H1 (cell line): ENCODE measurements at regions not wholly inside any gene's neighbourhood (a gene's known extent, or its start where the extent isn't known, plus 50 kb on each side); places are given as distances from the start of the nearest gene placed in this dataset.

Experiments
- CTCF ChIA-PET: fragments of 300-600 bp; sonication (Branson Sonifier 250); formaldehyde crosslinking; loops from one replicate; lab custom pipeline; 2021; ENCODE audit not compliant: partially characterized antibody; lab: Charles Lee
- POLR2A ChIA-PET: fragments of 300-600 bp; sonication (Branson Sonifier 250); formaldehyde crosslinking; loops from one replicate; lab custom pipeline; 2021; ENCODE audit warnings: inconsistent platforms; ENCODE audit not compliant: partially characterized antibody; lab: Charles Lee
- DNase-seq, 2 experiments: peaks; one replicate each; pipeline versions ENCODE4 v3.0.0 to v3.0.0-alpha.2; 2010 to 2022; ENCODE audit warnings: low spot score in 2 of 2, low read depth in 1 of 2, mixed read lengths in 1 of 2
- FAIRE-seq: peaks from 2 replicates; lab custom pipeline; 2011; peaks lifted over from hg19 to GRCh38; lab: Jason Lieb, UNC
- H2AFZ ChIP-seq: 2 replicates; pipeline ENCODE4 v1.8.1; 2012; ENCODE audit warnings: low read length, inconsistent platforms
- H2AK5ac ChIP-seq: 2 replicates; pipeline ENCODE4 v1.6.1; 2013; ENCODE audit warnings: low read depth, low read length
- H2BK120ac ChIP-seq: replicated peaks from 2 replicates; pipeline ENCODE3; 2013; ENCODE audit warnings: low read depth, low read length, inconsistent platforms
- H2BK12ac ChIP-seq: 2 replicates; pipeline ENCODE4 v1.6.1; 2013; ENCODE audit warnings: low read depth, low read length
- H2BK15ac ChIP-seq: 2 replicates; pipeline ENCODE4 v1.6.1; 2013; ENCODE audit warnings: low read length
- H2BK20ac ChIP-seq: 2 replicates; pipeline ENCODE4 v1.6.1; 2013; ENCODE audit warnings: low read length
- H2BK5ac ChIP-seq: 2 replicates; pipeline ENCODE4 v1.6.1; 2013; ENCODE audit warnings: low read depth, low read length
- H3K14ac ChIP-seq: 2 replicates; pipeline ENCODE4 v1.6.1; 2013; ENCODE audit warnings: inconsistent platforms; ENCODE audit not compliant: insufficient read length
- H3K18ac ChIP-seq: 2 replicates; pipeline ENCODE4 v1.6.1; 2013; ENCODE audit warnings: low read length; ENCODE audit errors: extremely low read depth
- H3K23ac ChIP-seq: 2 replicates; pipeline ENCODE4 v1.6.1; 2013; ENCODE audit warnings: inconsistent platforms; ENCODE audit not compliant: insufficient read length
- H3K23me2 ChIP-seq: 2 replicates; pipeline ENCODE4 v1.6.1; 2013; ENCODE audit warnings: low read depth, low read length
- H3K27ac ChIP-seq: 2 replicates; pipeline ENCODE4 v1.6.1; 2011; ENCODE audit warnings: low read depth, low read length, inconsistent platforms
- H3K27me3 ChIP-seq, 4 experiments: replicated peaks in 1 of 4; 1 replicate in 1 of 4; 2 replicates in 3 of 4; pipeline versions ENCODE4 v1.6.1 to v1.8.1; 2011 to 2013; ENCODE audit warnings: low read length in 3 of 4, mild to moderate bottlenecking in 3 of 4, inconsistent platforms in 2 of 4, mixed read lengths in 2 of 4, moderate library complexity in 1 of 4; ENCODE audit not compliant: control insufficient read depth in 3 of 4, insufficient read depth in 3 of 4; ENCODE audit errors: extremely low read depth in 1 of 4
- H3K36me3 ChIP-seq, 4 experiments: 2 replicates each; pipeline versions ENCODE4 v1.6.1 to v1.8.1; 2011 to 2013; ENCODE audit warnings: mild to moderate bottlenecking in 4 of 4, low read length in 3 of 4, moderate library complexity in 2 of 4, control low read depth in 1 of 4, inconsistent platforms in 1 of 4; ENCODE audit not compliant: insufficient read depth in 4 of 4, control insufficient read depth in 2 of 4
- H3K4ac ChIP-seq: replicated peaks from 2 replicates; pipeline ENCODE3; 2013; ENCODE audit warnings: low read length, low read depth, mixed read lengths, inconsistent platforms; ENCODE audit not compliant: insufficient read length
- H3K4me1 ChIP-seq, 4 experiments: replicated peaks in 1 of 4; 1 replicate in 1 of 4; 2 replicates in 3 of 4; pipeline versions ENCODE4 v1.6.1 to v1.8.1; 2011 to 2013; ENCODE audit warnings: low read length in 3 of 4, inconsistent platforms in 2 of 4, mixed read lengths in 1 of 4; ENCODE audit not compliant: insufficient read depth in 4 of 4, control insufficient read depth in 3 of 4
- H3K4me2 ChIP-seq, 2 experiments: 2 replicates each; pipeline versions ENCODE4 v1.6.1 to v1.8.1; 2011 to 2013; ENCODE audit warnings: low read depth in 2 of 2, low read length in 2 of 2, control low read depth in 1 of 2, inconsistent platforms in 1 of 2, mild to moderate bottlenecking in 1 of 2; ENCODE audit not compliant: insufficient read depth in 1 of 2
- H3K4me3 ChIP-seq, 4 experiments: fragments of 200-600, 300-600 bp in 1 of 4; sonication (generic), shearing (Covaris generic), sonication (Bioruptor Twin) in 1 of 4; 2 replicates each; pipeline versions ENCODE4 v1.5.1 to v1.8.1; 2011 to 2016; ENCODE audit warnings: low read length in 4 of 4, low read depth in 3 of 4, control low read depth in 2 of 4, inconsistent platforms in 2 of 4, mild to moderate bottlenecking in 2 of 4, mixed read lengths in 1 of 4, moderate library complexity in 1 of 4; ENCODE audit not compliant: insufficient read depth in 2 of 4; ENCODE audit errors: extremely low read depth in 1 of 4
- H3K56ac ChIP-seq: replicated peaks from 2 replicates; pipeline ENCODE3; 2013; ENCODE audit warnings: low read depth, mild to moderate bottlenecking, mixed read lengths, low read length, inconsistent platforms; ENCODE audit not compliant: insufficient read length
- H3K79me1 ChIP-seq: 2 replicates; pipeline ENCODE4 v1.6.1; 2013; ENCODE audit warnings: low read depth, low read length, control low read depth
- H3K79me2 ChIP-seq, 2 experiments: 2 replicates each; pipeline versions ENCODE4 v1.6.1 to v1.8.1; 2012 to 2013; ENCODE audit warnings: low read length in 2 of 2, mild to moderate bottlenecking in 2 of 2, inconsistent platforms in 1 of 2; ENCODE audit not compliant: insufficient read depth in 2 of 2, control insufficient read depth in 1 of 2
- H3K9ac ChIP-seq, 4 experiments: replicated peaks in 1 of 4; 1 replicate in 1 of 4; 2 replicates in 3 of 4; pipeline versions ENCODE4 v1.6.1 to v1.8.1; 2011 to 2013; ENCODE audit warnings: low read depth in 3 of 4, low read length in 3 of 4, control low read depth in 2 of 4, mild to moderate bottlenecking in 2 of 4, moderate library complexity in 2 of 4, inconsistent platforms in 1 of 4; ENCODE audit errors: extremely low read depth in 1 of 4
- H3K9me3 ChIP-seq, 2 experiments: 2 replicates each; pipeline versions ENCODE4 v1.6.1 to v1.8.1; 2012 to 2013; ENCODE audit warnings: mild to moderate bottlenecking in 2 of 2, moderate library complexity in 2 of 2, control low read depth in 1 of 2, inconsistent platforms in 1 of 2, low read depth in 1 of 2, low read length in 1 of 2, mixed read lengths in 1 of 2; ENCODE audit not compliant: insufficient read depth in 2 of 2
- H4K20me1 ChIP-seq, 2 experiments: replicated peaks in 1 of 2; 2 replicates each; pipeline versions ENCODE3 to v1.8.1; 2011 to 2013; ENCODE audit warnings: inconsistent platforms in 2 of 2, low read length in 2 of 2, mild to moderate bottlenecking in 1 of 2; ENCODE audit not compliant: insufficient read depth in 2 of 2, control insufficient read depth in 1 of 2
- H4K5ac ChIP-seq: 2 replicates; pipeline ENCODE4 v1.6.1; 2013; ENCODE audit warnings: low read length, low read depth, mixed read lengths, inconsistent platforms; ENCODE audit not compliant: insufficient read length
- H4K8ac ChIP-seq: 2 replicates; pipeline ENCODE4 v1.8.0; 2013; ENCODE audit warnings: mild to moderate bottlenecking, moderate library complexity, low read length, inconsistent platforms; ENCODE audit not compliant: insufficient read depth; ENCODE audit errors: extremely low read depth
- H4K91ac ChIP-seq: replicated peaks from 2 replicates; pipeline ENCODE3; 2013; ENCODE audit warnings: low read length, mixed read lengths, inconsistent platforms; ENCODE audit not compliant: insufficient read length
- CEBPB ChIP-seq: IDR thresholded peaks from 2 replicates; pipeline ENCODE4 v1.6.1; 2012; ENCODE audit warnings: low read depth, low read length
- CHD1 ChIP-seq: IDR thresholded peaks from 2 replicates; pipeline ENCODE4 v1.6.1; 2012; ENCODE audit warnings: low read depth, low read length, improper control_type of control experiment
- GABPA ChIP-seq: IDR thresholded peaks from 2 replicates; pipeline ENCODE4 v1.6.1; 2011; ENCODE audit warnings: mild to moderate bottlenecking, low read length, moderate library complexity, borderline replicate concordance; ENCODE audit not compliant: insufficient read depth
- POLR2AphosphoS5 ChIP-seq: IDR thresholded peaks from 2 replicates; pipeline ENCODE4 v1.6.1; 2011; ENCODE audit warnings: low read depth, low read length
- TCF12 ChIP-seq: IDR thresholded peaks from 2 replicates; pipeline ENCODE4 v1.6.1; 2011; ENCODE audit warnings: low read depth, mild to moderate bottlenecking, low read length
- WGBS, 2 experiments: shearing (Covaris generic) in 1 of 2; methylation state at CpG; one replicate each; pipeline versions ENCODE4 v1.1.6 to v1.1.7; 2013 to 2015; ENCODE audit warnings: low lambda C conversion rate in 2 of 2, mixed read lengths in 2 of 2, inconsistent platforms in 1 of 2, low coverage in 1 of 2, missing lambda C conversion rate in 1 of 2; ENCODE audit not compliant: insufficient replicate concordance in 2 of 2, insufficient coverage in 1 of 2, insufficient read length in 1 of 2; ENCODE audit errors: extremely low coverage in 1 of 2, missing lambda C conversion rate in 1 of 2; 5-methylcytosine and 5-hydroxymethylcytosine counted together
- TF ChIP-seq, protein P1 (sequence below), 3 experiments: IDR thresholded peaks; 1 replicate in 2 of 3; 2 replicates in 1 of 3; pipeline versions ENCODE4 v1.5.1 to v1.6.1; 2011; ENCODE audit warnings: low read length in 3 of 3, mild to moderate bottlenecking in 3 of 3, inconsistent platforms in 2 of 3, low read depth in 1 of 3, moderate library complexity in 1 of 3; ENCODE audit not compliant: insufficient read depth in 1 of 3; ENCODE audit errors: control extremely low read depth in 1 of 3

DNA sequence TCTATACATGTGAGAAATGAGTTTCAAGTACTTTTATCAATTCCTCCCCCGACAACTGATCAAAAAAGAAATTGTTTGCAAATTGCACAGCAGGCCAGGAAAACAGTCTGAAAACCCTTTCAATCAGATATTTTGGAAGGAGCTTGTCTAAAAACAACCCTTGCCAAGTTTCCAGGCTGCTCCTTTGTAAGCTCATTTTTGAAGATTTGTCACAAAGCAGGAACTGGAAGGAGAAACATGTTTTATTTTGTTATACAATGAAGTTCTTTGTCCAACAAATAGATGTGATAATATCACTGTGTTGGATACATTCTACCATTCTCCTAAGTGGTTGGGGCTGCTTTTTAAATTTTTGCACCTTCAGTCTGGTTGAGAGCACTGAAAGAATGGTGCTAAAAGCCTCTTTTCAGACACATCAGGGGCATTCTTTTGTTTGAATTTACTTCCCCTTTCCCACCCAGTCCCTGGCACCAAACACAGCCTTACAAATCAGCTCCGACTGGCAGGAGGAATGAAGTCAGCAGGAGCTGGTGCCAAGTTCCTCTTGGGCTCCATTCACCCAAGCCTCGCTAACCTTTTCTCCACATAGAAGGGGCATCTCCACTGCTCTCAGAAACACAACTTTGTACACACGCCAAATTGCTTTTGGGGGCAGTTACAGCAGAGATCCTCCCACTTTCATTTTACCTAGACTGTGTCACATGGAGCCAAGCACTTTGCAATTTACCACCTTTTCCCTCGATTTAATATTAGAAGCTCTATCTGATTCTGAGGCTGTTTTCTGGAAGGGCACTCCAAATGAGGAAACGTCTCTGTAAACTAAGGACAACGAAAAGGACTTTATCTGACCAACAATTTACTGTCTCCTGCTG, 88.0 kb downstream of the C1D start:
- Histone ChIP-seq H3K14ac (no peak overlapping the region), H3K27ac (no peak overlapping the region), H2BK15ac (no peak overlapping the region), H3K4me2 (no peak overlapping the region), H2BK120ac (no peak overlapping the region), H4K5ac (no peak overlapping the region), H3K18ac (no peak overlapping the region), H3K36me3 (no peaks in the 10 kb centered on the region), H2AK5ac (no peak overlapping the region), H2BK20ac (no peak overlapping the region), H3K4ac (no peak overlapping the region), H3K4me1 (no peaks in the 10 kb centered on the region), H3K56ac (no peak overlapping the region), H2AFZ (no peak overlapping the region), H3K79me2 (no peaks in the 10 kb centered on the region)
- WGBS, 2 experiments, result 84% methylated on average over 7 of the region's 7 CpGs; no CpG with 5 or more reads in 1 of the 2 experiments
- CTCF ChIA-PET, result interaction anchor here (0.8 to 2.5 kb wide), 4 partner anchors 11 to 24 kb away, joined by 3 to 9 read pairs (median 6); no protein-coding TSS in a partner anchor
- TF ChIP-seq POLR2AphosphoS5 (no peak), CHD1 (no peak), CEBPB (no peak), TCF12 (no peak), GABPA (no peak)
- TF ChIP-seq, protein P1, sequence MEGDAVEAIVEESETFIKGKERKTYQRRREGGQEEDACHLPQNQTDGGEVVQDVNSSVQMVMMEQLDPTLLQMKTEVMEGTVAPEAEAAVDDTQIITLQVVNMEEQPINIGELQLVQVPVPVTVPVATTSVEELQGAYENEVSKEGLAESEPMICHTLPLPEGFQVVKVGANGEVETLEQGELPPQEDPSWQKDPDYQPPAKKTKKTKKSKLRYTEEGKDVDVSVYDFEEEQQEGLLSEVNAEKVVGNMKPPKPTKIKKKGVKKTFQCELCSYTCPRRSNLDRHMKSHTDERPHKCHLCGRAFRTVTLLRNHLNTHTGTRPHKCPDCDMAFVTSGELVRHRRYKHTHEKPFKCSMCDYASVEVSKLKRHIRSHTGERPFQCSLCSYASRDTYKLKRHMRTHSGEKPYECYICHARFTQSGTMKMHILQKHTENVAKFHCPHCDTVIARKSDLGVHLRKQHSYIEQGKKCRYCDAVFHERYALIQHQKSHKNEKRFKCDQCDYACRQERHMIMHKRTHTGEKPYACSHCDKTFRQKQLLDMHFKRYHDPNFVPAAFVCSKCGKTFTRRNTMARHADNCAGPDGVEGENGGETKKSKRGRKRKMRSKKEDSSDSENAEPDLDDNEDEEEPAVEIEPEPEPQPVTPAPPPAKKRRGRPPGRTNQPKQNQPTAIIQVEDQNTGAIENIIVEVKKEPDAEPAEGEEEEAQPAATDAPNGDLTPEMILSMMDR (IDR thresholded peaks at IDR 0.05; ENCODE audit: control extremely low read depth in 1 of 3, insufficient read depth in 1 of 3, low read depth in 1 of 3, low read length in 3 of 3), result no peak
- TF ChIP-seq, all 59 proteins: peak for 0
- POLR2A ChIA-PET, result no interaction called here
- Histone ChIP-seq H4K20me1 (no peaks in the 10 kb centered on the region), H3K9me3 (no peaks in the 10 kb centered on the region), H3K9ac (no peak overlapping the region), H2BK12ac (no peak overlapping the region), H3K79me1 (no peaks in the 10 kb centered on the region), H4K8ac (no peak overlapping the region), H2BK5ac (no peak overlapping the region), H3K23me2 (no peaks in the 10 kb centered on the region; the same call in 1 of the 2 replicates), H3K27me3 (no peaks in the 10 kb centered on the region), H3K23ac (no peak overlapping the region), H4K91ac (no peak overlapping the region), H3K4me3 (no peak overlapping the region)
- FAIRE-seq (no peak), DNase-seq (no peak)
